GM18511 (cell line): ENCODE measurements at regions not wholly inside any gene's neighbourhood (a gene's known extent, or its start where the extent isn't known, plus 50 kb on each side); places are given as distances from the start of the nearest gene placed in this dataset.

Experiments used
- ATAC-seq: cut with Tn5 transposase; IDR thresholded peaks from one replicate; pipeline ENCODE4 v1.9.1; 2021; ENCODE audit warnings: mild to moderate bottlenecking, moderate library complexity; ENCODE audit not compliant: unreplicated experiment

- ATAC-seq: no peak
These were observed 122.5 kb downstream of the TMEM174 start for GRCh38 chr5:73295447-73295846.

GRCh38 chr5:73292816-73293459 is 119.9 kb downstream of the TMEM174 start:
- ATAC-seq: no peak

- no peak for ATAC-seq
These were observed 118.9 kb downstream of the TMEM174 start for GRCh38 chr5:73291873-73292272.

GRCh38 chr5:73290242-73290641 is 117.2 kb downstream of the TMEM174 start:
- ATAC-seq: no peak

- ATAC-seq: no peak
These were observed 116.1 kb downstream of the TMEM174 start for GRCh38 chr5:73288803-73289720.

- ATAC-seq: no peak
These were observed 113.9 kb downstream of the TMEM174 start for GRCh38 chr5:73286896-73287295.

GRCh38 chr5:73284985-73285384 is 112.0 kb downstream of the TMEM174 start:
- ATAC-seq: no peak

GRCh38 chr5:73284220-73284795 is 111.3 kb downstream of the TMEM174 start:
- no peak for ATAC-seq

GRCh38 chr5:73282923-73283322 is 109.9 kb downstream of the TMEM174 start:
- no peak for ATAC-seq

- no peak for ATAC-seq
These were observed 109.4 kb downstream of the TMEM174 start for GRCh38 chr5:73282383-73282782.

- ATAC-seq: no peak
These were observed 108.1 kb downstream of the TMEM174 start for GRCh38 chr5:73280821-73281746.

- ATAC-seq: no peak
These were observed 107.4 kb downstream of the TMEM174 start for GRCh38 chr5:73280386-73280785.

GRCh38 chr5:73279805-73280204 is 106.8 kb downstream of the TMEM174 start:
- ATAC-seq: no peak

- ATAC-seq: no peak
These were observed 105.7 kb downstream of the TMEM174 start for GRCh38 chr5:73278693-73279092.

GRCh38 chr5:73274881-73275663 is 102.1 kb downstream of the TMEM174 start:
- ATAC-seq: no peak

GRCh38 chr5:73274121-73274520 is 101.1 kb downstream of the TMEM174 start:
- ATAC-seq: no peak

- ATAC-seq: no peak
These were observed 100.5 kb downstream of the TMEM174 start for GRCh38 chr5:73273379-73274050.

- no peak for ATAC-seq
These were observed 99.4 kb downstream of the TMEM174 start for GRCh38 chr5:73272351-73272750.

- no peak for ATAC-seq
These were observed 95.8 kb downstream of the TMEM174 start for GRCh38 chr5:73268826-73269225.
